A549 (cell line): ENCODE measurements at regions not wholly inside any gene's neighbourhood (a gene's known extent, or its start where the extent isn't known, plus 50 kb on each side); places are given as distances from the start of the nearest gene placed in this dataset.

ENCODE experiments used
- CHD4 ChIP-seq: fragments of 200-600 bp; sonication (generic); IDR thresholded peaks from 2 replicates; pipeline ENCODE4 v1.6.1; 2016; ENCODE audit warnings: antibody characterized with exemption, mild to moderate bottlenecking, borderline replicate concordance
- EP300 ChIP-seq, 2 experiments: fragments of >200 bp; sonication (Bioruptor Twin); formaldehyde crosslinking; IDR thresholded peaks; 2 replicates in 1 of 2; 3 replicates in 1 of 2; pipeline ENCODE4 v1.6.1; 2016 to 2017
- ESRRA ChIP-seq: fragments of 150-350 bp; IDR thresholded peaks from 2 replicates; pipeline ENCODE4 v1.6.1; 2014; ENCODE audit warnings: mild to moderate bottlenecking, low read length, borderline replicate concordance
- JUN ChIP-seq, 2 experiments: fragments of >200 bp; sonication (Bioruptor Twin); formaldehyde crosslinking; IDR thresholded peaks; 2 replicates in 1 of 2; 3 replicates in 1 of 2; pipeline ENCODE4 v1.6.1; 2016 to 2017
- MYC ChIP-seq: IDR thresholded peaks from 2 replicates; pipeline ENCODE4 v1.6.1; 2012; ENCODE audit warnings: mild to moderate bottlenecking, inconsistent platforms, low read length, improper control_type of control experiment, borderline replicate concordance
- POLR2A ChIP-seq: IDR thresholded peaks from 2 replicates; pipeline ENCODE4 v1.6.1; 2012; ENCODE audit warnings: mild to moderate bottlenecking, low read length
- ZSCAN20 ChIP-seq: fragments of 250-450 bp; sonication (Bioruptor Pico); IDR thresholded peaks from 2 replicates; pipeline ENCODE4 v1.8.0; 2022; ENCODE audit warnings: mild to moderate bottlenecking, moderate library complexity
- TF ChIP-seq, protein P1 (sequence below): fragments of >200 bp; sonication (Bioruptor Twin); formaldehyde crosslinking; IDR thresholded peaks from 3 replicates; pipeline ENCODE4 v1.5.1; 2016

DNA sequence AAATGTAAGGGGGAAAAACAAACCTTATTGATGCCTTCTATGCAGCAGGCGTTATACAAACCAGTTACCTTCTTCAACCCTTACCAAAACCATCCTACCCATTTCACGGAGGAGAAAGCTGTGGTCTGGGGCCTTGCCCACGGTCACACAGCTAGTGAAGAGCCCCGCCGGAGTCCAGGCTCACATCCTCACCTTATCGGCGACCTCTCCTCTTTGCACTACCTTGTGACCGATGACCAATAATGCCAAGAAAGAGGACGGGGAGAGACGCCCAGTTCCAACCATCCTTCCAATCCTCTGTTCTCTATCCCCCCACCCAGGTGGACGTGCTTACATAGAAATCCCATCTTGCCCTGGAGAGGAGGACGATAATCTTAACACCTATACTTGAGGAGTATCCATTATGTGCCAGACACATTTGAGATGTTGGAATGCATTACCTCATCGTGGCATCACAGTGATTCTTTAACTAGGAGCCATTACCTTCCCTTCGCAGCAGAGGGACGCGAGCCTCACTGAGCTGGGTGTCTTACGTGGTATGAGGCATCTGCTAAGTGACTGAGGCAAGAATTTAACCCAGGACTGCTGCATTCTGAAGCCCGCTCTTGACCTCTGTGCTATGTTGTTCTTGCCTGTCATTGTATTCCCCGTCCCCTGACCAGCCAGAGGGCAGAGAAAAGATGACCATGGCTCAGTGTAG, 253.7 kb upstream of the B3GAT1 start:
- TF ChIP-seq ESRRA (no peak), EP300 (IDR thresholded peaks at IDR 0.05) (no peak), MYC (no peak), CHD4 (no peak), ZSCAN20 (CRISPR knock-in tag) (no peak), POLR2A (no peak), JUN (IDR thresholded peaks at IDR 0.05) (no peak)
- TF ChIP-seq, protein P1, sequence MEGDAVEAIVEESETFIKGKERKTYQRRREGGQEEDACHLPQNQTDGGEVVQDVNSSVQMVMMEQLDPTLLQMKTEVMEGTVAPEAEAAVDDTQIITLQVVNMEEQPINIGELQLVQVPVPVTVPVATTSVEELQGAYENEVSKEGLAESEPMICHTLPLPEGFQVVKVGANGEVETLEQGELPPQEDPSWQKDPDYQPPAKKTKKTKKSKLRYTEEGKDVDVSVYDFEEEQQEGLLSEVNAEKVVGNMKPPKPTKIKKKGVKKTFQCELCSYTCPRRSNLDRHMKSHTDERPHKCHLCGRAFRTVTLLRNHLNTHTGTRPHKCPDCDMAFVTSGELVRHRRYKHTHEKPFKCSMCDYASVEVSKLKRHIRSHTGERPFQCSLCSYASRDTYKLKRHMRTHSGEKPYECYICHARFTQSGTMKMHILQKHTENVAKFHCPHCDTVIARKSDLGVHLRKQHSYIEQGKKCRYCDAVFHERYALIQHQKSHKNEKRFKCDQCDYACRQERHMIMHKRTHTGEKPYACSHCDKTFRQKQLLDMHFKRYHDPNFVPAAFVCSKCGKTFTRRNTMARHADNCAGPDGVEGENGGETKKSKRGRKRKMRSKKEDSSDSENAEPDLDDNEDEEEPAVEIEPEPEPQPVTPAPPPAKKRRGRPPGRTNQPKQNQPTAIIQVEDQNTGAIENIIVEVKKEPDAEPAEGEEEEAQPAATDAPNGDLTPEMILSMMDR = no peak
